Omental fat pad (tissue), 3 donors: ENCODE measurements at regions not wholly inside any gene's neighbourhood (a gene's known extent, or its start where the extent isn't known, plus 50 kb on each side); places are given as distances from the start of the nearest gene placed in this dataset.

ENCODE experiments used
- ATAC-seq: fragments of 150-250 bp; one replicate; pipeline ENCODE4 v1.9.1; 2016; ENCODE audit warnings: mild to moderate bottlenecking, moderate library complexity; ENCODE audit not compliant: low FRiP score
- DNase-seq: peaks from one replicate; pipeline ENCODE4 v3.0.0-alpha.2; 2019; ENCODE audit warnings: low spot score
- TF ChIP-seq, protein P1 (sequence below), 3 donors: fragments of 450-650 bp; IDR thresholded peaks; one replicate each; pipeline ENCODE4 v1.5.1; 2016 to 2017; ENCODE audit warnings: antibody characterized with exemption in 3 of 3, mild to moderate bottlenecking in 3 of 3, moderate library complexity in 2 of 3

- no peak for ATAC-seq
- TF ChIP-seq, protein P1, sequence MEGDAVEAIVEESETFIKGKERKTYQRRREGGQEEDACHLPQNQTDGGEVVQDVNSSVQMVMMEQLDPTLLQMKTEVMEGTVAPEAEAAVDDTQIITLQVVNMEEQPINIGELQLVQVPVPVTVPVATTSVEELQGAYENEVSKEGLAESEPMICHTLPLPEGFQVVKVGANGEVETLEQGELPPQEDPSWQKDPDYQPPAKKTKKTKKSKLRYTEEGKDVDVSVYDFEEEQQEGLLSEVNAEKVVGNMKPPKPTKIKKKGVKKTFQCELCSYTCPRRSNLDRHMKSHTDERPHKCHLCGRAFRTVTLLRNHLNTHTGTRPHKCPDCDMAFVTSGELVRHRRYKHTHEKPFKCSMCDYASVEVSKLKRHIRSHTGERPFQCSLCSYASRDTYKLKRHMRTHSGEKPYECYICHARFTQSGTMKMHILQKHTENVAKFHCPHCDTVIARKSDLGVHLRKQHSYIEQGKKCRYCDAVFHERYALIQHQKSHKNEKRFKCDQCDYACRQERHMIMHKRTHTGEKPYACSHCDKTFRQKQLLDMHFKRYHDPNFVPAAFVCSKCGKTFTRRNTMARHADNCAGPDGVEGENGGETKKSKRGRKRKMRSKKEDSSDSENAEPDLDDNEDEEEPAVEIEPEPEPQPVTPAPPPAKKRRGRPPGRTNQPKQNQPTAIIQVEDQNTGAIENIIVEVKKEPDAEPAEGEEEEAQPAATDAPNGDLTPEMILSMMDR (IDR thresholded peaks at IDR 0.05): no peak
- no peak for DNase-seq
Observed at GRCh38 chr6:103629613-103630012, 1230.1 kb downstream of the HACE1 start.

GRCh38 chr6:103617642-103618041 lies 1242.1 kb downstream of the HACE1 start:
- TF ChIP-seq, protein P1 (IDR thresholded peaks at IDR 0.05): no peak
- no peak for DNase-seq
- no peak for ATAC-seq

DNA sequence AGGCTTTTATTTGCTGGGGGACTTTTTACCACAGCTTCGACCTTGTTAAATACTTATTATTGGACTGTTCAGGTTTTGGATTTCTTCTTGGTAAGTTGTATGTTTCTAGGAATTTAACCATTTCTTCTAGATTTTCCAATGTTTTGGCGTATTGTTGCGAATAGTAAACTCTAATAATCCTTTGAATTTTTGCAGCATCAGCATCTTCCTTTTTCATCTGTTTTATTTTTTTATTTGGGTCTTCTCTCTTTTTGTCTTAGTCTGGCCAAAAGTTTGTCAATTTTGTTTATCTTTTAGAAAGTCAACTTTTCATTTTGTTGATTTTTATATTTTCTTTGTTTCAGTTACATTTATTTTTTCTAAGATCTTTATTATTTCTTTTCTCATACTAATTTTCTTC lies 1272.0 kb downstream of the HACE1 start:
- TF ChIP-seq, protein P1 (IDR thresholded peaks at IDR 0.05): no peak
- DNase-seq (no peak), ATAC-seq (no peak)

- TF ChIP-seq, protein P1 (IDR thresholded peaks at IDR 0.05): no peak
- no peak for DNase-seq
- ATAC-seq: no peak
Observed at GRCh38 chr6:103578115-103578514, 1281.6 kb downstream of the HACE1 start.

- TF ChIP-seq, protein P1 (IDR thresholded peaks at IDR 0.05): no peak
- no peak for DNase-seq
- no peak for ATAC-seq
Observed at GRCh38 chr6:103570431-103570830, 1289.3 kb downstream of the HACE1 start.

DNA sequence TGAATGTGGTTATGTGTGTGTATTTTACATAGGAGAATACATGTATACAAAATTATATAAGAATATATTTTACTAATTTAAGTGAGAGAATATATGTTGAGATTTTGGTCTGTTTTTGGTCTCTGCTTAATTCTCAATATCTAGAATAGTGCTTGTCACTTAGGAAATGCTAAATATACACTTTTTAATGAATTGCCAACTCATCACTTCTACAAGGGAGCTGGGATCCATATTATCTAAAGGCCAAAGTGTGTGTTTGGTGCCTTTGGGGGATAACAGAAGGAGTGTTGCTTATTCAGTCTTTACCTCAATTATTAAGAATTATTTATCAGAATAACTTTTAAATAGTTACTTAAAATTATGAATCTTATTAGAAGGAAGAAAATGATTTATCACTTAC lies 1304.8 kb downstream of the HACE1 start:
- DNase-seq: no peak
- ATAC-seq: no peak
- TF ChIP-seq, protein P1 (IDR thresholded peaks at IDR 0.05): no peak

- ATAC-seq: no peak
- TF ChIP-seq, protein P1 (IDR thresholded peaks at IDR 0.05): no peak
- no peak for DNase-seq
Observed at GRCh38 chr6:103538381-103538780, 1321.3 kb downstream of the HACE1 start.
